Heart left ventricle (tissue), 13 donors: ENCODE measurements at regions not wholly inside any gene's neighbourhood (a gene's known extent, or its start where the extent isn't known, plus 50 kb on each side); places are given as distances from the start of the nearest gene placed in this dataset.

Experiments
- POLR2A ChIP-seq, 2 donors: fragments of 450-650 bp; IDR thresholded peaks; one replicate each; pipeline ENCODE4 v1.6.1; 2017; ENCODE audit warnings: antibody characterized with exemption in 2 of 2, mild to moderate bottlenecking in 2 of 2, moderate library complexity in 2 of 2
- TF ChIP-seq, protein P1 (sequence below), 12 donors: fragments of 200-600 bp; sonication (generic) in 4 of 12; IDR thresholded peaks; one replicate each; pipeline versions ENCODE4 v1.5.0 to v1.8.0; 2018 to 2022; ENCODE audit warnings: antibody characterized with exemption in 12 of 12, mild to moderate bottlenecking in 5 of 12
- donor health status: ischemic (EF 13 %, LVEDD 7.1; RV severe dilation, severe dysfunction).
- donor health status: DM: no; HTN: yes; CAD: no.
- donor health status: DM: no; HTN: no; CAD: no.
- donor health status: ischemic (EF 25% LVEDD 6.9; RV normal size, moderate dysfunction).
- donor health status: ischemic (EF 25% LVEDD 5.7; RV mildly dilated, moderate dysfunction).
- donor health status: ischemic (EF 35%, LVEDD 5.7; RV mildly dilated, moderate dysfunction).
- donor health status: nonischemic (EF 11% LVEDD 7.7; RV severe dilation, severe dysfunction).
- donor health status: DM: yes; HTN: yes; CAD: no.
- donor health status: PGD.
- donor health status: ischemic (EF 29% LVEDD 5.4; RV normal size, mild dysfunction).
- donor health status: nonischemic (EF 23%, LVEDD 6.1; RV moderate dilation, normal function).

DNA sequence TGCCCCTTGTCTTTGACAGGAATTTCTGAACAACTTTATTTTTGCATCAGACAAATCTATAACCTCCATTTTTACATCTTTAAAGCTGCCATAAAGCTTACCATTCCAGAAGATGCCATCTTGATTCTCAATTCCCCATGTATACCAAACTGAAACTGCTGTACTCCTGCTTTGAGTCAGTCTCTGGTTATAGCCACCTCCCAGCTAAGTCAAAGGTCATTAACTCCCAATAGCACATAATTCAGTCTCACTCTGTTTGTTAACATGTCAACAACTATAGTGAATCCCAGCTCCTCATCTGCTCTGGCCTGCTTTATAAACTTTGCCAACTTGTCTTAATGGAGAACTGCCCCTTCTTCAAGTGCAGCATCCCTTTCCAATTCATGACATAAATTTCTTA, 343.6 kb downstream of the FRK start:
- TF ChIP-seq, protein P1, sequence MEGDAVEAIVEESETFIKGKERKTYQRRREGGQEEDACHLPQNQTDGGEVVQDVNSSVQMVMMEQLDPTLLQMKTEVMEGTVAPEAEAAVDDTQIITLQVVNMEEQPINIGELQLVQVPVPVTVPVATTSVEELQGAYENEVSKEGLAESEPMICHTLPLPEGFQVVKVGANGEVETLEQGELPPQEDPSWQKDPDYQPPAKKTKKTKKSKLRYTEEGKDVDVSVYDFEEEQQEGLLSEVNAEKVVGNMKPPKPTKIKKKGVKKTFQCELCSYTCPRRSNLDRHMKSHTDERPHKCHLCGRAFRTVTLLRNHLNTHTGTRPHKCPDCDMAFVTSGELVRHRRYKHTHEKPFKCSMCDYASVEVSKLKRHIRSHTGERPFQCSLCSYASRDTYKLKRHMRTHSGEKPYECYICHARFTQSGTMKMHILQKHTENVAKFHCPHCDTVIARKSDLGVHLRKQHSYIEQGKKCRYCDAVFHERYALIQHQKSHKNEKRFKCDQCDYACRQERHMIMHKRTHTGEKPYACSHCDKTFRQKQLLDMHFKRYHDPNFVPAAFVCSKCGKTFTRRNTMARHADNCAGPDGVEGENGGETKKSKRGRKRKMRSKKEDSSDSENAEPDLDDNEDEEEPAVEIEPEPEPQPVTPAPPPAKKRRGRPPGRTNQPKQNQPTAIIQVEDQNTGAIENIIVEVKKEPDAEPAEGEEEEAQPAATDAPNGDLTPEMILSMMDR (IDR thresholded peaks at IDR 0.05): no peak
- no peak for TF ChIP-seq POLR2A (IDR thresholded peaks at IDR 0.05)
